Naive B cell (primary cell): ENCODE measurements at regions not wholly inside any gene's neighbourhood (a gene's known extent, or its start where the extent isn't known, plus 50 kb on each side); places are given as distances from the start of the nearest gene placed in this dataset.

Experiments used
- ATAC-seq, 2 donors: fragments of 150-1000 bp; cut with Tn5 transposase; 2 replicates each; pipeline ENCODE4 v1.10.0; 2021; ENCODE audit warnings: low read depth in 2 of 2, mild to moderate bottlenecking in 2 of 2, moderate library complexity in 2 of 2
- DNase-seq: peaks from one replicate; pipeline ENCODE4 v3.0.0; 2022
- H3K27ac Mint-ChIP-seq, 6 donors: one replicate each; pipeline ENCODE4 v1.8.0; 2020 to 2022; ENCODE audit warnings: mild to moderate bottlenecking in 6 of 6, mixed read lengths in 6 of 6, moderate library complexity in 5 of 6, inconsistent platforms in 2 of 6
- H3K27me3 Mint-ChIP-seq, 3 donors: one replicate each; pipeline ENCODE4 v1.8.0; 2021 to 2022; ENCODE audit warnings: mixed read lengths in 3 of 3, mild to moderate bottlenecking in 1 of 3
- H3K36me3 Mint-ChIP-seq, 2 donors: one replicate each; pipeline ENCODE4 v1.8.0; 2020 to 2022; ENCODE audit warnings: mixed read lengths in 2 of 2, inconsistent platforms in 1 of 2, mild to moderate bottlenecking in 1 of 2
- H3K4me1 Mint-ChIP-seq, 3 donors: one replicate each; pipeline ENCODE4 v1.8.0; 2020 to 2022; ENCODE audit warnings: mixed read lengths in 3 of 3, inconsistent platforms in 1 of 3, mild to moderate bottlenecking in 1 of 3, moderate library complexity in 1 of 3
- H3K4me3 Mint-ChIP-seq, 8 donors: one replicate each; pipeline ENCODE4 v1.8.0; 2020 to 2022; ENCODE audit warnings: mild to moderate bottlenecking in 8 of 8, mixed read lengths in 8 of 8, moderate library complexity in 8 of 8, inconsistent platforms in 2 of 8
- H3K9me3 Mint-ChIP-seq, 7 donors: one replicate each; pipeline ENCODE4 v1.8.0; 2020 to 2022; ENCODE audit warnings: mixed read lengths in 7 of 7, mild to moderate bottlenecking in 5 of 7, inconsistent platforms in 2 of 7, moderate library complexity in 1 of 7

DNA sequence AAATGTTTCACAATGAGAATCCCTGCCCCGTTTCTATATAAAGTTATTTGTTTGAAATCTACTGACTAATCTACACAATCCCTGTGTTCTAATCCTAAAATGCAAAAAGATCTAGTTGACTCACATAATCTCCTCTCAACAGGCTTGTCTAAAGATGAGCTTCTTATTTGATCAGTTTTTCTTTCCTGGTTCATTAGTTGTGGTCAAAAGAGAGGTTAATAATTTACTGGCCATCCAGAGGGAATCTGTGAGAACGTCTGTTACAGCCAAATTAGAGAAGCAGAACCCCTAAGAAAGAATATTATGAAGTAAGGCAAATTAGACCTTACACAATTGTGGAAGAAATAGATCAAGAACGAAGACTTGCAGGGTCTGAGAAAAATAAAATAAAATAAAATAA is 173.7 kb upstream of the ANO3 start:
- no peak overlapping the region for H3K4me3 Mint-ChIP-seq
- peaks cover 0 to 7% (median 0%) of the 10 kb centered on the region in 3 donors for H3K27me3 Mint-ChIP-seq
- peaks cover 3 to 7% (median 6%) of the 10 kb centered on the region in 3 donors for H3K4me1 Mint-ChIP-seq
- ATAC-seq (no peak), DNase-seq (no peak)
- peaks cover 0 to 9% (median 3%) of the 10 kb centered on the region in 7 donors for H3K9me3 Mint-ChIP-seq
- no peak overlapping the region for H3K27ac Mint-ChIP-seq
- no peaks in the 10 kb centered on the region for H3K36me3 Mint-ChIP-seq

DNA sequence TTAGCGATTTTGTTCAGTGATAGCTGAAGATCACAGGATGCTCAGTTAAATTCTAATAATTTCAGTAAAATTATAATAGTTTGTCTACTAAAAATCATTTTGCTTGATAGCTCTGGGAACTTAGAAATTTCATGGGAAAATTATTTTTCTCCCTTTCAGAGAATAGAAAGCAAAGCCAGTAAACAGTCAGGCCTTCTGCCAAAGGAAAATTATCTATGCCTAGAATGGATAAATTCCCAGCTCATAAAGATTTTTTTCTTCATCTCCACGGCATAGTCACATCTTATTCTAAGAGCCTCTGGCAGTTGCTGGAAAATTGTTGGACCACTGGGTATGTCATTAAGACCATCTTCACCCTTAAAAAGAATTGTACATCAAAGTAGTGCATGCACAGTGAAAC is 169.6 kb upstream of the ANO3 start:
- Mint-ChIP-seq H3K27ac (no peak overlapping the region), H3K27me3 (peaks cover 0 to 7% (median 0%) of the 10 kb centered on the region in 3 donors), H3K4me3 (no peak overlapping the region), H3K36me3 (no peaks in the 10 kb centered on the region), H3K4me1 (no peaks in the 10 kb centered on the region), H3K9me3 (peaks cover 0 to 2% (median 0%) of the 10 kb centered on the region in 7 donors)
- DNase-seq: no peak
- no peak for ATAC-seq

DNA sequence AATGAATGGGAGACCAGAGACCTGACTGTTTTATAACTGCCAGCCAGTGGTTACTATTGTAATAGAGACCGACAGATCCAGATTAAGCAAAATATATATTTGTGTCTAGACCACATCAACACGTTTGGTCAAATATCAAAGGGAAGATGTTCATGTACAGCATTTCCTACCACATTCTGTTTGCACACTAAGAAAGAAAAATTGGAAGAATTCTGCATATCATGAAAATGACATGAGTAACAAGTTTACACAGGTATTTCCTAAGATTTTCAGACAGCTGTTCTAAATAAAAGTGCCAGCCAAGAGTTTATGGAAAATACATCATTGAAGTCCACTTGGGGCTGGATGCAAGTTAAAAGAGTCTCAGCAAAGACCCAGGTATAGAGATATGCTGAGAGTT is 145.5 kb upstream of the ANO3 start:
- peaks cover 0 to 4% (median 0%) of the 10 kb centered on the region in 7 donors for H3K9me3 Mint-ChIP-seq
- H3K36me3 Mint-ChIP-seq: peaks cover 0 to 4% of the 10 kb centered on the region in 2 donors
- DNase-seq: no peak
- ATAC-seq: no peak
- no peaks in the 10 kb centered on the region for H3K27me3 Mint-ChIP-seq
- peaks cover 6 to 10% (median 9%) of the 10 kb centered on the region in 3 donors for H3K4me1 Mint-ChIP-seq
- no peak overlapping the region for H3K27ac Mint-ChIP-seq
- no peak overlapping the region for H3K4me3 Mint-ChIP-seq

DNA sequence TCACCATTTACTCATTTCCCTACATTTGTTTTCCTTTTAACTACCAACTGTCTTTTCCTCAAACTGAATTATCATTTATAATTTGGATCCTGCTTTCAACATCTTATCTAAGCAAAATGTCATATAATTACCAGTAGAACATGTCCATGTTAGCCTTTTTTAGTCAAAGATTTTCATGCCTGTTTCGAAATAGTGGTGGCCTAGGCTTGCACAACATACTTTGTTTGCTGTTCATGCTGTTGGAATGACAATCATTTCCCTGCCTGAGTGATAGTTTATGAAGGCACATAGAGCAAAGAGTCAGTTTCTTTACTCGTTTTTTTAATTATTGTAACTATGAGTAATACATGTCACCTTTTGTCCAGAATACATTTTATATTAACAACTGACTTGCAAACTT is 144.3 kb upstream of the ANO3 start:
- peaks cover 0 to 4% (median 0%) of the 10 kb centered on the region in 7 donors for H3K9me3 Mint-ChIP-seq
- H3K27me3 Mint-ChIP-seq: no peaks in the 10 kb centered on the region
- ATAC-seq (no peak), DNase-seq (no peak)
- H3K4me1 Mint-ChIP-seq: peaks cover 8 to 12% (median 10%) of the 10 kb centered on the region in 3 donors
- H3K36me3 Mint-ChIP-seq: peaks cover 0 to 4% of the 10 kb centered on the region in 2 donors
- no peak overlapping the region for H3K27ac Mint-ChIP-seq
- no peak overlapping the region for H3K4me3 Mint-ChIP-seq

DNA sequence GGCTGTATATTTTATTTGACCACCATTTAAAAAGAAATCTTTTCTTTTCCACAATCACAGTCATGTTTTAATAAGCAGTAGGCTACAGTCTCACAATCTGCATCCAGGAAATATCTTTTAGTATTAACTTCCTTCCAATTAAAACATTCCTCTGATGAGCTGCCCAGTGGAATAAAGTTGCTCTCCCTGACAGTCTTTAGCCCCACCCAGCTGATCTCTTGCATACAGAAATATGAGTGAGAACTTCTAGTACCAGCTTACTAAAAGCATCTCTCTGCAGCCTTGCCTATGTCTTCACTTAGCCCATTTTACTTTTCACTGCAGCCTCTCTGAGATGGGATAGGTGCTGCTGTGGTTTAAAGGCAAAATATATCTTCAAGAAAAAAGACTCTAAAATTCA is 143.4 kb upstream of the ANO3 start:
- ATAC-seq: no peak
- DNase-seq: no peak
- Mint-ChIP-seq H3K36me3 (peaks cover 0 to 4% of the 10 kb centered on the region in 2 donors), H3K9me3 (peaks cover 0 to 4% (median 0%) of the 10 kb centered on the region in 7 donors), H3K4me3 (no peak overlapping the region), H3K4me1 (peaks cover 8 to 12% (median 10%) of the 10 kb centered on the region in 3 donors), H3K27me3 (no peaks in the 10 kb centered on the region), H3K27ac (peak overlapping the region in 1 of 6 donors; percentile 26)

DNA sequence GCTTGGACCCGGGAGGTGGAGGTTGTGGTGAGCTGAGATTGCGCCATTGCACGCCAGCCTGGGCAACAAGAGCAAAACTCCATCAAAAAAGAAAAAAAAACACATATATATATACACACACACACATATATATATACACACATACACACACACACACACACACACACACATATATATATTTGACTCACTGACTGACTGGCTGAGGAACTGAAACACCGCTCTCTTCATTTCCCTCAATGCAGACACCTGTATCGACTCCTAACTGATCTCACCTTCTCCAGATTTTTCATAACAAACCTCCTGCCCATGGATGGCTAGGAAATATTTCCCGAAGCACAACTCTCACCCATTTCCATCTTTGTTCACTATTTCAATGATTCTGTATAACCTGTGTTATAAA is 140.7 kb upstream of the ANO3 start:
- Mint-ChIP-seq H3K27me3 (no peaks in the 10 kb centered on the region), H3K27ac (peak overlapping the region in 2 of 6 donors; percentile 5 to 7), H3K9me3 (no peaks in the 10 kb centered on the region), H3K4me1 (peaks cover 8 to 12% (median 10%) of the 10 kb centered on the region in 3 donors), H3K4me3 (peak overlapping the region in 5 of 8 donors; percentile 10 to 62 (median 26)), H3K36me3 (no peaks in the 10 kb centered on the region)
- DNase-seq: peak; percentile 29
- ATAC-seq: peak; percentile 51 to 69

DNA sequence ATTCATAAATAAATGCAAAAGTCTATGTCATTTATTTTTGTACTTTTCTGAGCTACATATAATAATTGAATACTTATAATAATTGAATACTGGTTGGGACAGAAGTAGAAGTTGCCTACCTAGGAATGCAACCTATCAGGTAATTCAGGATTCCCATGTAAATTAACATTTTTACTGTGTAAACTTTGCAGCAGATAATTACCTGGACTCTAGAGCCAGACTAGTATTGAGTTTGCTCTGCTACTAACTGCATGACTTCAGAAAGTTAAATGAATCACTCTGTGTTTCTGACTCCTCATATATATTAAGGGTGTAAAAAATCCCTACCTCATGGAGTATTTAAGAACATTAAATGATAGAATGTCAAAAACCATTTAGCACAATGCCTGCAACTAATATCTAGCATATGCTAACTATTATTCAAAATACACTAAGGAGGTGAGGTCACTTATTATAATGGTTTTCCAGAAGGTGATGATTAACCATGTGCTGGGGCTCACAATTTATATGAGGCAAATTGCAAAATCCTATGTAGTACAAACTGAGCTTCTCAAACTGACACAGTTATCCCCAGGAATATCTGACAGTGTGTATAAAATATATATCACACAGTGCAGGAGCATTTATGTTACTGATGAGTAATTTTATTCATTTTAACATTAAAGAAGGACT is 138.1 kb upstream of the ANO3 start:
- Mint-ChIP-seq H3K27ac (no peak overlapping the region), H3K4me3 (no peak overlapping the region), H3K9me3 (peaks cover 0 to 5% (median 3%) of the 10 kb centered on the region in 7 donors), H3K36me3 (no peaks in the 10 kb centered on the region), H3K4me1 (peaks cover 8 to 12% (median 10%) of the 10 kb centered on the region in 3 donors), H3K27me3 (no peaks in the 10 kb centered on the region)
- ATAC-seq (no peak), DNase-seq (no peak)

DNA sequence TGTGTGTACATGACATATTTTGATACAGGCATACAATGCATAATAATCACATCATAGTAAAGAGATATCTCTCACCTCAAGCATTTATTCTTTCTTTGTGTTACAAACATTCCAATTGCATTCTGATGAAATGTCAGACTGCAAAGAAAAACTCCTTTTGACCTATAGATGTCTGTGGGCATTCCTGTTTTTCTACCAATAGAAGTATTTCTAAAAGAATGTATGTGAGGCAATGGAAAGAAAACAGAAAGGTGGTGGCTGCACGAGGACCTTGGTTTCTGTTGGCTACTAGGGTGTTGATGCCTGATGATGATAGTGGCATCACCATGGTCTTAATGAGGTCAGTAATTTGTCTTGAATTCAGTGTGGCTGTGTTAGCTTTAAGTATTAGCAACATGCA is 137.0 kb upstream of the ANO3 start:
- Mint-ChIP-seq H3K4me1 (peaks cover 8 to 12% (median 10%) of the 10 kb centered on the region in 3 donors), H3K36me3 (no peaks in the 10 kb centered on the region), H3K27me3 (no peaks in the 10 kb centered on the region), H3K27ac (no peak overlapping the region), H3K9me3 (peaks cover 0 to 5% (median 3%) of the 10 kb centered on the region in 7 donors), H3K4me3 (no peak overlapping the region)
- no peak for DNase-seq
- no peak for ATAC-seq

DNA sequence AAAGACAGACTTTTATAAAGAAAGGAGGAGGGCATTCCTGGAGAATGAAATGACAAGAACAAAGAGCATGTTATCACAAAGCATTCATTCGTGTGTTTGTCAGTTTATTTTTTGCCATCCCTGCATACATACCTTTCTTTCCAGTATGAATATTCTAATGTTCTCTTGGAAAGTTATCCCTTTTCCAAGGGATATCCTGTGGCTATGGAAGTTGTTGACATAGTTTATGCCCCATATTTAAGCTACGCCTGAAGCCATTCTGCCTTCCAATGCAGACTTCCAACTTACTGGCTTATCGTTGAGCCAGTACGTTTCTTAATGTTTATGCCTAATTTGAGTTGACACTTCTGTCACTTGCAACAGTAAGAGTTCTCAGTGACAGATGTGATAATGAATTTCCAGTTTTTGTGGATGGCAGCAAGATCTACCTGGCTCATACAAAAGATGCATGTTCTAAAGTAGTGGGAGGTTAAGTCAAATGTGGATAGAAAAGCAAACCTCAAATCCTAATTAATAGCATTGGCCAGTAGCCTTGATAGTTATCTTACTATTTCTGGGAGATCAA is 133.3 kb upstream of the ANO3 start:
- no peaks in the 10 kb centered on the region for H3K36me3 Mint-ChIP-seq
- H3K27me3 Mint-ChIP-seq: no peaks in the 10 kb centered on the region
- ATAC-seq (no peak), DNase-seq (no peak)
- H3K9me3 Mint-ChIP-seq: peaks cover 0 to 8% (median 3%) of the 10 kb centered on the region in 7 donors
- H3K4me3 Mint-ChIP-seq: no peak overlapping the region
- H3K27ac Mint-ChIP-seq: peak overlapping the region in 1 of 6 donors; percentile 73
- no peaks in the 10 kb centered on the region for H3K4me1 Mint-ChIP-seq

DNA sequence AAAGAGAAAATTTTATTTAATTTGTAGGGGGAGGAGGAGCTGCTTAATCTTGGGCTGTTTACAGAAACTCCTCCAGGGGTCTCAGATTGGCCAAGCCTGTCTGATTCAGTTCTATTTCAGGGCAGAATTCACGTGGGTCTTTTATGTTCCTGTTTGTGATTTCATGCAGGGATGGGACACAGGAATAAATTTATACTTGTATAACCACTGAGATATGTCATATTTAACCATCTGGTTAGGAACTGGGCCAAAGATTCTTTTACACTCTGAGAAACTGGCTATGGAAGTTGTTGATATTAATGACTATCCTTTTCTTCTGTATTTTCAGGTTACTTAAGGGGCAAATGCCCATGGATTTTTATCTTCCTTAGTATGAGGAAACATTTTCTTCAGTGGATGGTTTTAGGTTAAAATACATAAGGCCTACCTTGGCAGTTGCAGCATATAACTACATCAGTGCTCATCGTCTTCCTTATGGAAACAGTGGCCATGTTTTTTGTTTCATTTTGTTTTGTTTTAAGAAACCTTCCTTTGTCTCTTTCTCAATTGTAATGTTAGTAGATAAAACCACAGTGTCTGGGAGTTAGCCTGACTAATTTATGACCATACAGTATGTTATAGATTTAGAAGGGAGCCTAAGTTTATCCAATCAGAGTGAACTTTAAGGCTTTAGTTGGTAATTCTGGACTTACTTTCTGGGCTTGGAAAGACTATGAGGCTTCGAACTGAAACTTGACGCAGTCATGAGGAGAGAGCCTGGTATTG is 132.4 kb upstream of the ANO3 start:
- Mint-ChIP-seq H3K27me3 (no peaks in the 10 kb centered on the region), H3K9me3 (peaks cover 2 to 16% (median 5%) of the 10 kb centered on the region in 7 donors), H3K4me3 (no peak overlapping the region), H3K27ac (peak overlapping the region in 1 of 6 donors; percentile 22), H3K36me3 (no peaks in the 10 kb centered on the region), H3K4me1 (peaks cover 0 to under 1% (median 0%) of the 10 kb centered on the region in 3 donors)
- no peak for ATAC-seq
- DNase-seq: no peak

DNA sequence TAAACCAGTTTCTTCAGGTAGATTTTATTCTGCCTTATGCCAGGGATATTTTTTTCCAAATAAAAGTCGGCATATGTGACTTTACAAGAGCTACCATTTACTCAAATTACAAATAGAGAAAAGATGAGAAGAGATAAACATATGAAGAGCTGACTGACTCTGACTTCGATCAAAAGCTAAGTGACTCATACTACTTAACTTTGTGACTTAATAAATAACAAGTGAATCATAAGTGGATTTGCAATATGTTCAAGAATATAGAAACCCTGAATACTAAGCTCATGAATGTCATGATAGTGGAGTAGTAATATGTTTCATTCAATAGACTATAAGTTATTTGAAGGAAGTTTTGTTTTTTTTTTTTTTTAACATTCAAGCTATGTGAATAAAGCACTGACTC is 130.5 kb upstream of the ANO3 start:
- H3K9me3 Mint-ChIP-seq: peaks cover 3 to 25% (median 11%) of the 10 kb centered on the region in 7 donors
- no peaks in the 10 kb centered on the region for H3K36me3 Mint-ChIP-seq
- peaks cover 0 to 8% (median 0%) of the 10 kb centered on the region in 3 donors for H3K4me1 Mint-ChIP-seq
- H3K27me3 Mint-ChIP-seq: no peaks in the 10 kb centered on the region
- no peak overlapping the region for H3K4me3 Mint-ChIP-seq
- DNase-seq (no peak), ATAC-seq (no peak)
- H3K27ac Mint-ChIP-seq: no peak overlapping the region

DNA sequence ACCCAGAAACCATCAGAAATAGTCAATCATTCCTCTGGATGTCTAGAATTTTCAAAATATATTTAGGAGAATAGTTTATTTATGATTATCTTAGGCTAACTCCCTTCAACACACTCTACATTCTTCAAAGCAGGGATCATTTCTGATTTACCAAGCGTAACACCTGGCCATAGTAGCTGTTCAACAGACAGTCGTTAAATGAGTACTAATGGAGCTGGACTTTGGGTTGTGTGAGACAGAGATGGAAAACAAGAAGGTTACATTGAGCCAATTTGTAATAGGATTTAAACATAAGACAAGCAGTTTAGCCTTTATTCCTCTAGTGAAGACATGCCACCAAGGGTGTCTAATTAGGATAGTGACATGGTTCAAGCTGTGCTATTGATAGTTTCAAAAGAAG is 129.2 kb upstream of the ANO3 start:
- no peaks in the 10 kb centered on the region for H3K36me3 Mint-ChIP-seq
- peaks cover 1 to 21% (median 10%) of the 10 kb centered on the region in 7 donors for H3K9me3 Mint-ChIP-seq
- no peak for ATAC-seq
- H3K4me3 Mint-ChIP-seq: no peak overlapping the region
- no peak for DNase-seq
- H3K27ac Mint-ChIP-seq: no peak overlapping the region
- no peaks in the 10 kb centered on the region for H3K27me3 Mint-ChIP-seq
- H3K4me1 Mint-ChIP-seq: peaks cover 0 to 8% (median 0%) of the 10 kb centered on the region in 3 donors

DNA sequence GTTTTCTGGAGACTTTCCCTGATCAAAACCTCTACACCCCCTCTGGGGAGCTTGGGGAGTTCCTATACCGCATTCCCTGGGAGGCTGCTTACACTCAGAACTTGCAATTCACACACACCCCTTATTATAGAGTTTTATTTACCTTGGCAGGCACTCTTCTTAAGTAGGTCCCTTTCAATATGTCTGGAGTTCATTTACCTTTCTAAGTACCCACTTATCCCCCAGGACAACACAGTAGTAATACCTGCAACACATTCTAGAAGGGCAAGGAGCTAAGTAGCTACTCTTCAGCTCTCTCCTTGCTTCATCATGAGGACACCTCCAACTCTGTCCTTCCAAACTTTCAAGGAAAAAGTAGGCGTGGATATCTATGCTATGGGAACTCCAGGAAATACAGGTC is 127.8 kb upstream of the ANO3 start:
- no peaks in the 10 kb centered on the region for H3K27me3 Mint-ChIP-seq
- no peak overlapping the region for H3K4me3 Mint-ChIP-seq
- no peak overlapping the region for H3K27ac Mint-ChIP-seq
- ATAC-seq (no peak), DNase-seq (no peak)
- H3K4me1 Mint-ChIP-seq: peaks cover 0 to 8% (median 0%) of the 10 kb centered on the region in 3 donors
- H3K9me3 Mint-ChIP-seq: peaks cover 1 to 20% (median 9%) of the 10 kb centered on the region in 7 donors
- no peaks in the 10 kb centered on the region for H3K36me3 Mint-ChIP-seq
